ENCODE measurements at regions not wholly inside any gene's neighbourhood (a gene's known extent, or its start where the extent isn't known, plus 50 kb on each side); places are given as distances from the start of the nearest gene placed in this dataset.

GRCh38 chr9:1766042-1766441 is 249.1 kb upstream of the SMARCA2 start:
- TF ChIP-seq SP1 (IDR thresholded peaks at IDR 0.05) (no peak), ATF3 (IDR thresholded peaks at IDR 0.05) (no peak), ZBTB33 (IDR thresholded peaks at IDR 0.05) (no peak), JUND (IDR thresholded peaks at IDR 0.05) (no peak), YY1 (IDR thresholded peaks at IDR 0.05) (no peak), MAX (IDR thresholded peaks at IDR 0.05) (no peak), GABPA (IDR thresholded peaks at IDR 0.05 in 1 of 2, conservative IDR thresholded peaks at IDR 0.05 in 1 of 2) (no peak), HNF4A (conservative IDR thresholded peaks at IDR 0.05) (no peak), HNF4G (IDR thresholded peaks at IDR 0.05) (no peak), RXRA (IDR thresholded peaks at IDR 0.05) (no peak), CTCF (IDR thresholded peaks at IDR 0.05; ENCODE audit: low read depth, low read length, missing input control) (no peak)
- H3K27ac ChIP-seq (ENCODE audit: low read depth in 1 of 2, low read length in 2 of 2): no peak overlapping the region
- H3K4me1 ChIP-seq (ENCODE audit: control insufficient read depth in 4 of 4, insufficient read depth in 4 of 4, low read length in 3 of 4): no peaks in the 10 kb centered on the region
- H3K9me3 ChIP-seq (ENCODE audit: control insufficient read depth in 4 of 4, low read length in 3 of 4): peaks cover 0 to 3% (median under 1%) of the 10 kb centered on the region in 4 donors
- DNase-seq (ENCODE audit: low spot score): no peak
- H3K27me3 ChIP-seq (ENCODE audit: control insufficient read depth in 4 of 4, insufficient read depth in 4 of 4, low read length in 3 of 4): no peaks in the 10 kb centered on the region
- H3K9ac ChIP-seq (ENCODE audit: low read depth in 1 of 2, low read length in 2 of 2): no peak overlapping the region
- no peak overlapping the region for H3K4me3 ChIP-seq (ENCODE audit: low read depth in 1 of 3, low read length in 3 of 3)
- H3K36me3 ChIP-seq (ENCODE audit: control insufficient read depth in 4 of 4, insufficient read depth in 3 of 4, low read depth in 1 of 4, low read length in 3 of 4): no peaks in the 10 kb centered on the region
- 60% methylated on average over 2 of the region's 2 CpGs for WGBS

GRCh38 chr9:1768561-1768960 is 246.6 kb upstream of the SMARCA2 start:
- no peaks in the 10 kb centered on the region for H3K36me3 ChIP-seq (ENCODE audit: control insufficient read depth in 4 of 4, insufficient read depth in 3 of 4, low read depth in 1 of 4, low read length in 3 of 4)
- peaks cover 0 to 5% (median 2%) of the 10 kb centered on the region in 4 donors for H3K9me3 ChIP-seq (ENCODE audit: control insufficient read depth in 4 of 4, low read length in 3 of 4)
- DNase-seq (ENCODE audit: low spot score): no peak
- H3K9ac ChIP-seq (ENCODE audit: low read depth in 1 of 2, low read length in 2 of 2): no peak overlapping the region
- no peak overlapping the region for H3K27ac ChIP-seq (ENCODE audit: low read depth in 1 of 2, low read length in 2 of 2)
- 34% methylated on average over 3 of the region's 3 CpGs for WGBS
- no peaks in the 10 kb centered on the region for H3K4me1 ChIP-seq (ENCODE audit: control insufficient read depth in 4 of 4, insufficient read depth in 4 of 4, low read length in 3 of 4)
- no peaks in the 10 kb centered on the region for H3K27me3 ChIP-seq (ENCODE audit: control insufficient read depth in 4 of 4, insufficient read depth in 4 of 4, low read length in 3 of 4)
- no peak overlapping the region for H3K4me3 ChIP-seq (ENCODE audit: low read depth in 1 of 3, low read length in 3 of 3)
- TF ChIP-seq EGR1 (IDR thresholded peaks at IDR 0.05; ENCODE audit: low read depth in 2 of 2) (no peak), RAD21 (IDR thresholded peaks at IDR 0.05) (no peak), FOXA2 (IDR thresholded peaks at IDR 0.05) (no peak), CTCF (IDR thresholded peaks at IDR 0.05; ENCODE audit: low read depth, low read length, missing input control) (no peak), REST (IDR thresholded peaks at IDR 0.05) (no peak), HNF4G (IDR thresholded peaks at IDR 0.05) (no peak), YY1 (IDR thresholded peaks at IDR 0.05) (no peak), MAX (IDR thresholded peaks at IDR 0.05) (no peak), RXRA (IDR thresholded peaks at IDR 0.05) (no peak), ZBTB33 (IDR thresholded peaks at IDR 0.05) (no peak), TAF1 (conservative IDR thresholded peaks at IDR 0.05) (no peak), SP1 (IDR thresholded peaks at IDR 0.05) (no peak), GABPA (IDR thresholded peaks at IDR 0.05 in 1 of 2, conservative IDR thresholded peaks at IDR 0.05 in 1 of 2) (no peak)

Data from liver (tissue), 8 donors.